ENCODE measurements at regions not wholly inside any gene's neighbourhood (a gene's known extent, or its start where the extent isn't known, plus 50 kb on each side); places are given as distances from the start of the nearest gene placed in this dataset.

GRCh38 chr9:129358621-129359154, 180.6 kb upstream of the IER5L start:
- DNase-seq (ENCODE audit: low spot score), result no peak

- no peak for DNase-seq (ENCODE audit: low spot score)
These were observed 179.7 kb upstream of the IER5L start for GRCh38 chr9:129357773-129358245.

GRCh38 chr9:129356871-129357772, 179.1 kb upstream of the IER5L start:
- no peak for DNase-seq (ENCODE audit: low spot score)

GRCh38 chr9:129355631-129356030, 177.6 kb upstream of the IER5L start:
- DNase-seq (ENCODE audit: low spot score), result no peak

- no peak for DNase-seq (ENCODE audit: low spot score)
These were observed 176.4 kb upstream of the IER5L start for GRCh38 chr9:129354498-129354897.

- no peak for DNase-seq (ENCODE audit: low spot score)
These were observed 175.8 kb upstream of the IER5L start for GRCh38 chr9:129353697-129354336.

- peak; percentile 66 for DNase-seq (ENCODE audit: low spot score)
These were observed 174.2 kb upstream of the IER5L start for GRCh38 chr9:129352146-129352865.

GRCh38 chr9:129351642-129352145, 173.6 kb upstream of the IER5L start:
- DNase-seq (ENCODE audit: low spot score), result no peak

GRCh38 chr9:129351058-129351641, 173.1 kb upstream of the IER5L start:
- no peak for DNase-seq (ENCODE audit: low spot score)

GRCh38 chr9:129350143-129350935, 172.3 kb upstream of the IER5L start:
- DNase-seq (ENCODE audit: low spot score), result no peak

GRCh38 chr9:129349665-129349947, 171.5 kb upstream of the IER5L start:
- DNase-seq (ENCODE audit: low spot score), result no peak

GRCh38 chr9:129348890-129349664, 171.0 kb upstream of the IER5L start:
- DNase-seq (ENCODE audit: low spot score), result no peak

GRCh38 chr9:129347316-129348120, 169.5 kb upstream of the IER5L start:
- no peak for DNase-seq (ENCODE audit: low spot score)

- no peak for DNase-seq (ENCODE audit: low spot score)
These were observed 168.0 kb upstream of the IER5L start for GRCh38 chr9:129346046-129346445.

- no peak for DNase-seq (ENCODE audit: low spot score)
These were observed 166.8 kb upstream of the IER5L start for GRCh38 chr9:129344641-129345495.

- DNase-seq (ENCODE audit: low spot score), result no peak
These were observed 165.6 kb upstream of the IER5L start for GRCh38 chr9:129343424-129344375.
